H1 (cell line): ENCODE measurements at regions not wholly inside any gene's neighbourhood (a gene's known extent, or its start where the extent isn't known, plus 50 kb on each side); places are given as distances from the start of the nearest gene placed in this dataset.

ENCODE experiments used
- CTCF ChIA-PET: fragments of 300-600 bp; sonication (Branson Sonifier 250); formaldehyde crosslinking; loops from one replicate; lab custom pipeline; 2021; ENCODE audit not compliant: partially characterized antibody; lab: Charles Lee
- POLR2A ChIA-PET: fragments of 300-600 bp; sonication (Branson Sonifier 250); formaldehyde crosslinking; loops from one replicate; lab custom pipeline; 2021; ENCODE audit warnings: inconsistent platforms; ENCODE audit not compliant: partially characterized antibody; lab: Charles Lee
- DNase-seq, 2 experiments: peaks; one replicate each; pipeline versions ENCODE4 v3.0.0 to v3.0.0-alpha.2; 2010 to 2022; ENCODE audit warnings: low spot score in 2 of 2, low read depth in 1 of 2, mixed read lengths in 1 of 2
- FAIRE-seq: peaks from 2 replicates; lab custom pipeline; 2011; peaks lifted over from hg19 to GRCh38; lab: Jason Lieb, UNC
- H2AFZ ChIP-seq: 2 replicates; pipeline ENCODE4 v1.8.1; 2012; ENCODE audit warnings: low read length, inconsistent platforms
- H2AK5ac ChIP-seq: 2 replicates; pipeline ENCODE4 v1.6.1; 2013; ENCODE audit warnings: low read depth, low read length
- H2BK120ac ChIP-seq: replicated peaks from 2 replicates; pipeline ENCODE3; 2013; ENCODE audit warnings: low read depth, low read length, inconsistent platforms
- H2BK12ac ChIP-seq: 2 replicates; pipeline ENCODE4 v1.6.1; 2013; ENCODE audit warnings: low read depth, low read length
- H2BK15ac ChIP-seq: 2 replicates; pipeline ENCODE4 v1.6.1; 2013; ENCODE audit warnings: low read length
- H2BK20ac ChIP-seq: 2 replicates; pipeline ENCODE4 v1.6.1; 2013; ENCODE audit warnings: low read length
- H2BK5ac ChIP-seq: 2 replicates; pipeline ENCODE4 v1.6.1; 2013; ENCODE audit warnings: low read depth, low read length
- H3K14ac ChIP-seq: 2 replicates; pipeline ENCODE4 v1.6.1; 2013; ENCODE audit warnings: inconsistent platforms; ENCODE audit not compliant: insufficient read length
- H3K18ac ChIP-seq: 2 replicates; pipeline ENCODE4 v1.6.1; 2013; ENCODE audit warnings: low read length; ENCODE audit errors: extremely low read depth
- H3K23ac ChIP-seq: 2 replicates; pipeline ENCODE4 v1.6.1; 2013; ENCODE audit warnings: inconsistent platforms; ENCODE audit not compliant: insufficient read length
- H3K23me2 ChIP-seq: 2 replicates; pipeline ENCODE4 v1.6.1; 2013; ENCODE audit warnings: low read depth, low read length
- H3K27ac ChIP-seq: 2 replicates; pipeline ENCODE4 v1.6.1; 2011; ENCODE audit warnings: low read depth, low read length, inconsistent platforms
- H3K27me3 ChIP-seq, 4 experiments: replicated peaks in 1 of 4; 1 replicate in 1 of 4; 2 replicates in 3 of 4; pipeline versions ENCODE4 v1.6.1 to v1.8.1; 2011 to 2013; ENCODE audit warnings: low read length in 3 of 4, mild to moderate bottlenecking in 3 of 4, inconsistent platforms in 2 of 4, mixed read lengths in 2 of 4, moderate library complexity in 1 of 4; ENCODE audit not compliant: control insufficient read depth in 3 of 4, insufficient read depth in 3 of 4; ENCODE audit errors: extremely low read depth in 1 of 4
- H3K36me3 ChIP-seq, 4 experiments: 2 replicates each; pipeline versions ENCODE4 v1.6.1 to v1.8.1; 2011 to 2013; ENCODE audit warnings: mild to moderate bottlenecking in 4 of 4, low read length in 3 of 4, moderate library complexity in 2 of 4, control low read depth in 1 of 4, inconsistent platforms in 1 of 4; ENCODE audit not compliant: insufficient read depth in 4 of 4, control insufficient read depth in 2 of 4
- H3K4ac ChIP-seq: replicated peaks from 2 replicates; pipeline ENCODE3; 2013; ENCODE audit warnings: low read length, low read depth, mixed read lengths, inconsistent platforms; ENCODE audit not compliant: insufficient read length
- H3K4me1 ChIP-seq, 4 experiments: replicated peaks in 1 of 4; 1 replicate in 1 of 4; 2 replicates in 3 of 4; pipeline versions ENCODE4 v1.6.1 to v1.8.1; 2011 to 2013; ENCODE audit warnings: low read length in 3 of 4, inconsistent platforms in 2 of 4, mixed read lengths in 1 of 4; ENCODE audit not compliant: insufficient read depth in 4 of 4, control insufficient read depth in 3 of 4
- H3K4me2 ChIP-seq, 2 experiments: 2 replicates each; pipeline versions ENCODE4 v1.6.1 to v1.8.1; 2011 to 2013; ENCODE audit warnings: low read depth in 2 of 2, low read length in 2 of 2, control low read depth in 1 of 2, inconsistent platforms in 1 of 2, mild to moderate bottlenecking in 1 of 2; ENCODE audit not compliant: insufficient read depth in 1 of 2
- H3K4me3 ChIP-seq, 4 experiments: fragments of 200-600, 300-600 bp in 1 of 4; sonication (generic), shearing (Covaris generic), sonication (Bioruptor Twin) in 1 of 4; 2 replicates each; pipeline versions ENCODE4 v1.5.1 to v1.8.1; 2011 to 2016; ENCODE audit warnings: low read length in 4 of 4, low read depth in 3 of 4, control low read depth in 2 of 4, inconsistent platforms in 2 of 4, mild to moderate bottlenecking in 2 of 4, mixed read lengths in 1 of 4, moderate library complexity in 1 of 4; ENCODE audit not compliant: insufficient read depth in 2 of 4; ENCODE audit errors: extremely low read depth in 1 of 4
- H3K56ac ChIP-seq: replicated peaks from 2 replicates; pipeline ENCODE3; 2013; ENCODE audit warnings: low read depth, mild to moderate bottlenecking, mixed read lengths, low read length, inconsistent platforms; ENCODE audit not compliant: insufficient read length
- H3K79me1 ChIP-seq: 2 replicates; pipeline ENCODE4 v1.6.1; 2013; ENCODE audit warnings: low read depth, low read length, control low read depth
- H3K79me2 ChIP-seq, 2 experiments: 2 replicates each; pipeline versions ENCODE4 v1.6.1 to v1.8.1; 2012 to 2013; ENCODE audit warnings: low read length in 2 of 2, mild to moderate bottlenecking in 2 of 2, inconsistent platforms in 1 of 2; ENCODE audit not compliant: insufficient read depth in 2 of 2, control insufficient read depth in 1 of 2
- H3K9ac ChIP-seq, 4 experiments: replicated peaks in 1 of 4; 1 replicate in 1 of 4; 2 replicates in 3 of 4; pipeline versions ENCODE4 v1.6.1 to v1.8.1; 2011 to 2013; ENCODE audit warnings: low read depth in 3 of 4, low read length in 3 of 4, control low read depth in 2 of 4, mild to moderate bottlenecking in 2 of 4, moderate library complexity in 2 of 4, inconsistent platforms in 1 of 4; ENCODE audit errors: extremely low read depth in 1 of 4
- H3K9me3 ChIP-seq, 2 experiments: 2 replicates each; pipeline versions ENCODE4 v1.6.1 to v1.8.1; 2012 to 2013; ENCODE audit warnings: mild to moderate bottlenecking in 2 of 2, moderate library complexity in 2 of 2, control low read depth in 1 of 2, inconsistent platforms in 1 of 2, low read depth in 1 of 2, low read length in 1 of 2, mixed read lengths in 1 of 2; ENCODE audit not compliant: insufficient read depth in 2 of 2
- H4K20me1 ChIP-seq, 2 experiments: replicated peaks in 1 of 2; 2 replicates each; pipeline versions ENCODE3 to v1.8.1; 2011 to 2013; ENCODE audit warnings: inconsistent platforms in 2 of 2, low read length in 2 of 2, mild to moderate bottlenecking in 1 of 2; ENCODE audit not compliant: insufficient read depth in 2 of 2, control insufficient read depth in 1 of 2
- H4K5ac ChIP-seq: 2 replicates; pipeline ENCODE4 v1.6.1; 2013; ENCODE audit warnings: low read length, low read depth, mixed read lengths, inconsistent platforms; ENCODE audit not compliant: insufficient read length
- H4K8ac ChIP-seq: 2 replicates; pipeline ENCODE4 v1.8.0; 2013; ENCODE audit warnings: mild to moderate bottlenecking, moderate library complexity, low read length, inconsistent platforms; ENCODE audit not compliant: insufficient read depth; ENCODE audit errors: extremely low read depth
- H4K91ac ChIP-seq: replicated peaks from 2 replicates; pipeline ENCODE3; 2013; ENCODE audit warnings: low read length, mixed read lengths, inconsistent platforms; ENCODE audit not compliant: insufficient read length
- CHD2 ChIP-seq: IDR thresholded peaks from 2 replicates; pipeline ENCODE4 v1.6.1; 2012; ENCODE audit warnings: low read length, improper control_type of control experiment
- CTBP2 ChIP-seq: IDR thresholded peaks from 2 replicates; pipeline ENCODE4 v1.7.0; 2011; ENCODE audit warnings: borderline replicate concordance, mild to moderate bottlenecking, moderate library complexity, mixed read lengths, low read length; ENCODE audit not compliant: insufficient read depth, insufficient read length
- EP300 ChIP-seq, 2 experiments: IDR thresholded peaks; 1 replicate in 1 of 2; 2 replicates in 1 of 2; pipeline ENCODE4 v1.6.1; 2011 to 2012; ENCODE audit warnings: low read depth in 2 of 2, low read length in 2 of 2, mild to moderate bottlenecking in 2 of 2, borderline replicate concordance in 1 of 2, inconsistent platforms in 1 of 2, moderate library complexity in 1 of 2
- GABPA ChIP-seq: IDR thresholded peaks from 2 replicates; pipeline ENCODE4 v1.6.1; 2011; ENCODE audit warnings: mild to moderate bottlenecking, low read length, moderate library complexity, borderline replicate concordance; ENCODE audit not compliant: insufficient read depth
- JUN ChIP-seq: IDR thresholded peaks from 2 replicates; pipeline ENCODE4 v1.6.1; 2011; ENCODE audit warnings: low read depth, mild to moderate bottlenecking, improper control_type of control experiment, low read length
- KDM4A ChIP-seq: IDR thresholded peaks from one replicate; pipeline ENCODE4 v1.7.1; 2012; ENCODE audit warnings: low read depth, mild to moderate bottlenecking, moderate library complexity, low read length, inconsistent platforms; ENCODE audit not compliant: severe bottlenecking
- POU5F1 ChIP-seq: IDR thresholded peaks from 2 replicates; pipeline ENCODE4 v1.6.1; 2011; ENCODE audit warnings: low read depth, mild to moderate bottlenecking, low read length, moderate library complexity
- RBBP5 ChIP-seq: IDR thresholded peaks from 2 replicates; pipeline ENCODE4 v1.7.1; 2012; ENCODE audit warnings: low read depth, mild to moderate bottlenecking, inconsistent platforms, low read length, moderate library complexity, borderline replicate concordance
- RXRA ChIP-seq: IDR thresholded peaks from 2 replicates; pipeline ENCODE4 v1.6.1; 2011; ENCODE audit warnings: low read depth, mild to moderate bottlenecking, low read length, moderate library complexity; ENCODE audit not compliant: insufficient read depth
- SP4 ChIP-seq: IDR thresholded peaks from 2 replicates; pipeline ENCODE4 v1.6.1; 2012; ENCODE audit warnings: low read length, inconsistent platforms
- TBP ChIP-seq: IDR thresholded peaks from 2 replicates; pipeline ENCODE4 v1.6.1; 2011; ENCODE audit warnings: low read depth, low read length, improper control_type of control experiment
- WGBS, 2 experiments: shearing (Covaris generic) in 1 of 2; methylation state at CpG; one replicate each; pipeline versions ENCODE4 v1.1.6 to v1.1.7; 2013 to 2015; ENCODE audit warnings: low lambda C conversion rate in 2 of 2, mixed read lengths in 2 of 2, inconsistent platforms in 1 of 2, low coverage in 1 of 2, missing lambda C conversion rate in 1 of 2; ENCODE audit not compliant: insufficient replicate concordance in 2 of 2, insufficient coverage in 1 of 2, insufficient read length in 1 of 2; ENCODE audit errors: extremely low coverage in 1 of 2, missing lambda C conversion rate in 1 of 2; 5-methylcytosine and 5-hydroxymethylcytosine counted together

GRCh38 chr1:181394766-181395165, 88.6 kb upstream of the CACNA1E start:
- Histone ChIP-seq H3K4me1 (no peaks in the 10 kb centered on the region), H2AFZ (no peak overlapping the region), H3K4me2 (no peak overlapping the region), H4K5ac (no peak overlapping the region), H3K56ac (no peak overlapping the region), H3K79me2 (no peaks in the 10 kb centered on the region), H4K8ac (no peak overlapping the region), H4K91ac (no peak overlapping the region), H2BK120ac (no peak overlapping the region), H3K9me3 (no peaks in the 10 kb centered on the region), H3K27me3 (0 out of 7 replicates have a peak, but pooled peaks cover 0 to 2% (median 0%) of the 10 kb centered on the region in 4 experiments), H3K23me2 (peaks cover 2% of the 10 kb centered on the region; the same call in 1 of the 2 replicates), H3K23ac (no peak overlapping the region), H2BK20ac (no peak overlapping the region), H2BK5ac (no peak overlapping the region), H3K4ac (no peak overlapping the region), H2BK15ac (no peak overlapping the region), H2BK12ac (no peak overlapping the region), H3K9ac (no peak overlapping the region), H3K79me1 (no peaks in the 10 kb centered on the region), H3K18ac (no peak overlapping the region), H3K27ac (no peak overlapping the region), H4K20me1 (no peaks in the 10 kb centered on the region), H3K4me3 (no peak overlapping the region), H2AK5ac (no peak overlapping the region), H3K14ac (no peak overlapping the region), H3K36me3 (no peaks in the 10 kb centered on the region)
- FAIRE-seq (no peak), DNase-seq (no peak)
- WGBS, 2 experiments, result 86% methylated on average over 2 of the region's 2 CpGs; no CpG with 5 or more reads in 1 of the 2 experiments
- POLR2A ChIA-PET, result interaction anchor here (0.6 kb wide), 1 partner anchor 126 kb away, joined by 3 read pairs; no protein-coding TSS in a partner anchor
- CTCF ChIA-PET, result interaction anchor here (0.7 to 1.0 kb wide), 2 partner anchors 28 to 170 kb away, joined by 3 to 4 read pairs; no protein-coding TSS in a partner anchor
- TF ChIP-seq GABPA (no peak), CHD2 (no peak), POU5F1 (no peak), JUN (no peak), CTBP2 (no peak), EP300 (IDR thresholded peaks at IDR 0.05; ENCODE audit: borderline replicate concordance in 1 of 2, low read depth in 2 of 2, low read length in 2 of 2) (no peak), RXRA (no peak), RBBP5 (no peak), KDM4A (no peak), TBP (no peak), SP4 (no peak)
